GM13976 (cell line): ENCODE measurements at regions not wholly inside any gene's neighbourhood (a gene's known extent, or its start where the extent isn't known, plus 50 kb on each side); places are given as distances from the start of the nearest gene placed in this dataset.

Experiments
- DNase-seq: peaks from one replicate; pipeline ENCODE4 v3.0.0; 2012; ENCODE audit warnings: low spot score
- in situ Hi-C: fragments of 300-500 bp; cut with MboI; formaldehyde crosslinking; loops from one replicate; pipeline ENCODE4 v1.12.0; 2022; ENCODE audit warnings: low sequenced_read_pairs, mixed read lengths, inconsistent platforms; ENCODE audit not compliant: unreplicated experiment
- TF ChIP-seq, protein P1 (sequence below): IDR thresholded peaks from 2 replicates; pipeline ENCODE4 v1.5.1; 2012; ENCODE audit warnings: borderline replicate concordance, mild to moderate bottlenecking; ENCODE audit not compliant: insufficient read depth; ENCODE audit errors: extremely low read depth, missing control alignments, control extremely low read depth

DNA sequence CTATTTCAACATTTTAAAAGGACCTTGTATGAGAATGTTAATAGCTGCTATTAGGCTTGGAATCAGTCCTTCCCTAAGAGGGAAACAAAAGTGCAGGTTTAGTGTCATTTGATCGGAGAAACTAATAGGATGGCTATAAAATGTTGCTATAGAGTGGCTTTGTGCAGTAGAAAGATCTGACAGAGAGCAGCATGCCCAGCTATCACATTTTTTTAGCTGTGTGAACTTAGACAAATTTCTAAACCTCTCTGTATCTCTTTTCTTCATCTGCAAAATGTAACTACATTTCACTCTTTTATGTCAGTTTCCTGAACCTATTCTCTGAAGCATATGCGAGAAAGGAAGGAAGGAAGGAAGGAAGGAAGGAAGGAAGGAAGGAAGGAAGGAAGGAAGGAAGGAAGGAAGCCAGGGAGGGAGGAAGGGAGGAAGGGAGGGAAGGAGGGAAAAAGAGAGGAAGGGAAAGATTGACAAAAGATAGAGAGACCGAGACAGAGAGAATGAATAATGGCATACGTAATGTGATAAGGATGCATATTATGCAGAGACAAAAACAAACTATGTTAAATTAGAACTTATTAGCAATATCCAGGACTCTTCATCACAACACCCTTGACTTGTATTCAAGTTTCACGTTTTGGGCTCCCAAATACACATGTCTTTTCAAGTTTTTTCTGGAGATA lies 52.6 kb upstream of the CDH8 start:
- no peak for DNase-seq
- in situ Hi-C loops, result no loop called here
- TF ChIP-seq, protein P1, sequence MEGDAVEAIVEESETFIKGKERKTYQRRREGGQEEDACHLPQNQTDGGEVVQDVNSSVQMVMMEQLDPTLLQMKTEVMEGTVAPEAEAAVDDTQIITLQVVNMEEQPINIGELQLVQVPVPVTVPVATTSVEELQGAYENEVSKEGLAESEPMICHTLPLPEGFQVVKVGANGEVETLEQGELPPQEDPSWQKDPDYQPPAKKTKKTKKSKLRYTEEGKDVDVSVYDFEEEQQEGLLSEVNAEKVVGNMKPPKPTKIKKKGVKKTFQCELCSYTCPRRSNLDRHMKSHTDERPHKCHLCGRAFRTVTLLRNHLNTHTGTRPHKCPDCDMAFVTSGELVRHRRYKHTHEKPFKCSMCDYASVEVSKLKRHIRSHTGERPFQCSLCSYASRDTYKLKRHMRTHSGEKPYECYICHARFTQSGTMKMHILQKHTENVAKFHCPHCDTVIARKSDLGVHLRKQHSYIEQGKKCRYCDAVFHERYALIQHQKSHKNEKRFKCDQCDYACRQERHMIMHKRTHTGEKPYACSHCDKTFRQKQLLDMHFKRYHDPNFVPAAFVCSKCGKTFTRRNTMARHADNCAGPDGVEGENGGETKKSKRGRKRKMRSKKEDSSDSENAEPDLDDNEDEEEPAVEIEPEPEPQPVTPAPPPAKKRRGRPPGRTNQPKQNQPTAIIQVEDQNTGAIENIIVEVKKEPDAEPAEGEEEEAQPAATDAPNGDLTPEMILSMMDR, result no peak
